Kidney epithelial cell (primary cell): ENCODE measurements at regions not wholly inside any gene's neighbourhood (a gene's known extent, or its start where the extent isn't known, plus 50 kb on each side); places are given as distances from the start of the nearest gene placed in this dataset.

ENCODE experiments used
- DNase-seq: peaks from one replicate; pipeline ENCODE4 v3.0.0-alpha.2; 2010; ENCODE audit warnings: low read depth
- H3K27me3 ChIP-seq: 2 replicates; pipeline ENCODE4 v1.6.0; 2011; ENCODE audit warnings: low read length; ENCODE audit not compliant: control insufficient read depth, insufficient read depth
- H3K36me3 ChIP-seq: 2 replicates; pipeline ENCODE4 v1.5.1; 2011; ENCODE audit warnings: low read length; ENCODE audit not compliant: control insufficient read depth, insufficient read depth
- H3K4me3 ChIP-seq: 2 replicates; pipeline ENCODE4 v1.5.1; 2011; ENCODE audit warnings: low read depth, mild to moderate bottlenecking, control low read depth, low read length
- TF ChIP-seq, protein P1 (sequence below): IDR thresholded peaks from 2 replicates; pipeline ENCODE4 v1.5.1; 2011; ENCODE audit warnings: mild to moderate bottlenecking, moderate library complexity, low read length, control low read depth, inconsistent platforms; ENCODE audit not compliant: insufficient read depth, poor library complexity, severe bottlenecking

DNA sequence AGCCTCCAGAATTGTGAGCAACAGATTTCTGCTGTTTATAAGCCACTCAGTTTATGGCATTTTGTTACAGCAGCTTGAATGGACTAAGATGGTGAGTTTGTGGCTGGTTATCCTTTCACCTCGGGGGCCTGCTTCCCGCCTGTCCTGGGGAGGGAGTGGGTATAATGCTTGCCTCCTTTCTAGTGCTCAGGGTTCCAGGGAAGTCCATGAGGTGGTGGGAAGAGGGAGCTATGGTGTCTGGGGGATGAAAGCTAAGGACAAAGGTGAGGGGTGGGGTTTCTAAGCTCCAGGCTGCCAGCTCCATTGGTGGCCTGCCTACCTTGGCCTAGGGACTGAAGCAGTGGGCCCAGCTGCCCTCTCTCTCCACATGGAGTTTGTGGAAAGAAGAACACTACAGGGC is 50.2 kb upstream of the SDK2 start:
- no peak overlapping the region for H3K4me3 ChIP-seq
- TF ChIP-seq, protein P1, sequence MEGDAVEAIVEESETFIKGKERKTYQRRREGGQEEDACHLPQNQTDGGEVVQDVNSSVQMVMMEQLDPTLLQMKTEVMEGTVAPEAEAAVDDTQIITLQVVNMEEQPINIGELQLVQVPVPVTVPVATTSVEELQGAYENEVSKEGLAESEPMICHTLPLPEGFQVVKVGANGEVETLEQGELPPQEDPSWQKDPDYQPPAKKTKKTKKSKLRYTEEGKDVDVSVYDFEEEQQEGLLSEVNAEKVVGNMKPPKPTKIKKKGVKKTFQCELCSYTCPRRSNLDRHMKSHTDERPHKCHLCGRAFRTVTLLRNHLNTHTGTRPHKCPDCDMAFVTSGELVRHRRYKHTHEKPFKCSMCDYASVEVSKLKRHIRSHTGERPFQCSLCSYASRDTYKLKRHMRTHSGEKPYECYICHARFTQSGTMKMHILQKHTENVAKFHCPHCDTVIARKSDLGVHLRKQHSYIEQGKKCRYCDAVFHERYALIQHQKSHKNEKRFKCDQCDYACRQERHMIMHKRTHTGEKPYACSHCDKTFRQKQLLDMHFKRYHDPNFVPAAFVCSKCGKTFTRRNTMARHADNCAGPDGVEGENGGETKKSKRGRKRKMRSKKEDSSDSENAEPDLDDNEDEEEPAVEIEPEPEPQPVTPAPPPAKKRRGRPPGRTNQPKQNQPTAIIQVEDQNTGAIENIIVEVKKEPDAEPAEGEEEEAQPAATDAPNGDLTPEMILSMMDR: no peak
- no peaks in the 10 kb centered on the region for H3K27me3 ChIP-seq
- DNase-seq: no peak
- H3K36me3 ChIP-seq: no peaks in the 10 kb centered on the region

DNA sequence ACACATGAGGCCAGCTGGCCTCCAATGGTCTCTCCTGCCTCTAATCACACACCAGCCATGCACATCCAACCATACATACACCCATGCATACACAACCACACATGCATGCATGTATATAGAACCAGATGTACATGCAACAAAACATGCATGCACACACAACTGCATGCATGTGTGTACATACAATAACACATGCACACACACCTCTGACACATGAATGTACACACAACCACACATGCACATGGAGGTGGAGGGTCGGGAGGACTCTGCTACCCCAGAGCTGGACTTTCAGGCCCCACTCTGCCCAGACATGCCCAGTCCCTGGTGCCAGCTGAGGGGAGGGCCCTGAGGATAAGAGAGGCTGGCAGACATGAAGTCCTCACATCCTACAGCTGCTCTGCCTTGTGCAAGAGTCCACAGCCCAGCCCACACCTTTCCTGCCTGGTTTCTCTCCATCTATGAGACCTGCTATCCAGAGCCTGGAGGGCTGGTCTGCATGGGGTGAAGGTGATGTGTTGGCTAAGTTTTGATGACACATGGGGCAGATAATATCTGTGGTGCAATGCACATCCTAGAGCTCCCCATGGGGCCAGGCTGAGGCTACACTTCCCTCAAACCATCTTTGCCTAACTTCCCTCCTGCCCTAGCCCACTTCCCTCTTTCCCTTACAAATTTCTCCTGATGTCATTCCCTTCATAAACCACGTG is 50.9 kb upstream of the SDK2 start:
- DNase-seq: no peak
- no peaks in the 10 kb centered on the region for H3K36me3 ChIP-seq
- TF ChIP-seq, protein P1: no peak
- H3K4me3 ChIP-seq: no peak overlapping the region
- no peaks in the 10 kb centered on the region for H3K27me3 ChIP-seq

DNA sequence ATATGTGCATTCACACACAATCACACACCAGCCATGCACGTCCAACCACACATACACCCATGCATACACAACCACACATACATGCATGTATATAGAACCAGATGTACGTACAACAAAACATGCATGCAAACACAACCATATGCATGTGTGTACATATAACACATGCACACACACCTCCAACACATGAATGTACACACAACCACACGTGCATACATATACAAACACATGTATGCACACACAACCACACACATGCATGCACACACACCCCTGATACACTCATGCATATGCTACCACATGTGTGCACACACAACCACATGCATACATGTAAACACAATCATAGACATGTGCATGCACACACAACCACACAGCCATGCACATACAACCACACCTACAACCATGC is 52.0 kb upstream of the SDK2 start:
- H3K27me3 ChIP-seq: no peaks in the 10 kb centered on the region
- no peak overlapping the region for H3K4me3 ChIP-seq
- TF ChIP-seq, protein P1: no peak
- H3K36me3 ChIP-seq: no peaks in the 10 kb centered on the region
- DNase-seq: no peak

DNA sequence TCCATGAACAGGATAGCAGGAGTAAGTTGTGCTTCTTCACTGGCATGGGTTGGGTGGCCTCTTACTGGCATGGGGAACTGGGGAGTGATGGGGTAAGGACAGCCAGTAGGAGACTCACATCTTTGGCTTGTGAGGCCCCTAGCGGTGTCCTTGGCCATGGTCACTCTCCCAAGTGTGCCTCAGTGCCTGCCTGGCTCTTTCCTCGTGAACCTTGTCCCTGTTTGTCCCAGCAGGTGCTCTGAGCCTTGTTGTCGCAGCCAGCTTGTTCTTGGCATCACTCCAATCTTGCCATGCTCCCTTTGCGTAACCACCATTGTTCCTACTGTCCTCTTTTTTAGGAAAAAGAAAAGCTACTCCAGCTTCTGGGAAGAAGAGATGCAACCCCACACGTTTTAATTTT is 53.6 kb upstream of the SDK2 start:
- DNase-seq: no peak

DNA sequence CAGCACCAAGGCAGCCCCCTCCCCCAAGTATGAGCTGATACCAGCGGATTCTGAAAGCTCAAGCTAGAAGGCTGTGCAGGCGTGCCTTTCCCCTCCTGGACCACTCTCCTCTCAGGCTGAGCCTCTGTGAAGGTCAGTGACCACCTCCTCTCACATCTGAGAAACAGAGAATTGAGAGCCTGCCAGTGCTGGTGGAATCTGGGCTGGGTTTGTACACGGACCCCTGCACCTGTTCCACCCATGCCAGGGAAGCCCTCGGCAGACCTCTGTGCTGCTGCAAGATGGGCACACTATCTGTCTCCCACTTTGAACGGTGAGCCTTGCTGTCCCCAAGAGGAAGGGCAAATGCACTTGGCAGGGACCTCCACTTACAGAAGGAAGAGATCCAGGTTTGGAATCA is 54.7 kb upstream of the SDK2 start:
- TF ChIP-seq, protein P1: no peak
- H3K27me3 ChIP-seq: no peaks in the 10 kb centered on the region
- H3K4me3 ChIP-seq: no peak overlapping the region
- no peaks in the 10 kb centered on the region for H3K36me3 ChIP-seq
- DNase-seq: no peak

More for the DNA sequence above, 53.6 kb upstream of the SDK2 start:
- Histone ChIP-seq H3K36me3 (no peaks in the 10 kb centered on the region), H3K4me3 (no peak overlapping the region), H3K27me3 (no peaks in the 10 kb centered on the region)
- TF ChIP-seq, protein P1: no peak

DNA sequence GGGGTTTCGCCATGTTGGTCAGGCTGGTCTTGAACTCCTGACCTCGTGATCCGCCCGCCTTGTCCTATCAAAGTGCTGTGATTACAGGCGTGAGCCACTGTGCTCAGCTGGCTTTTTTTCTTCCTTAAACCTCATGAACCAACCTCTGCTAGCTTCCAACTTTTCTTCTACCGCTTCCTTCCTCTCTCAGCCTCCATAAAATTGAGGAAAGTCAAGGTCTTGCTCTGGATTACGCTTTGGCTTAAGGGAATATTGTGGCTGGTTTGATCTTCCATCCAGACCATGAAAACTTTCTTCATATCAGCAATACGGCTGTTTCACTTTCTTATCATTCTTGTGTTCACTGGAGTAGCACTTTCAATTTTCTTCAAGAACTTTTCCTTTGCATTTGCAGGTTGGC is 57.5 kb upstream of the SDK2 start:
- Histone ChIP-seq H3K36me3 (no peaks in the 10 kb centered on the region), H3K27me3 (no peaks in the 10 kb centered on the region), H3K4me3 (no peak overlapping the region)
- TF ChIP-seq, protein P1: no peak
- no peak for DNase-seq
